ENCODE measurements at regions not wholly inside any gene's neighbourhood (a gene's known extent, or its start where the extent isn't known, plus 50 kb on each side); places are given as distances from the start of the nearest gene placed in this dataset.

DNA sequence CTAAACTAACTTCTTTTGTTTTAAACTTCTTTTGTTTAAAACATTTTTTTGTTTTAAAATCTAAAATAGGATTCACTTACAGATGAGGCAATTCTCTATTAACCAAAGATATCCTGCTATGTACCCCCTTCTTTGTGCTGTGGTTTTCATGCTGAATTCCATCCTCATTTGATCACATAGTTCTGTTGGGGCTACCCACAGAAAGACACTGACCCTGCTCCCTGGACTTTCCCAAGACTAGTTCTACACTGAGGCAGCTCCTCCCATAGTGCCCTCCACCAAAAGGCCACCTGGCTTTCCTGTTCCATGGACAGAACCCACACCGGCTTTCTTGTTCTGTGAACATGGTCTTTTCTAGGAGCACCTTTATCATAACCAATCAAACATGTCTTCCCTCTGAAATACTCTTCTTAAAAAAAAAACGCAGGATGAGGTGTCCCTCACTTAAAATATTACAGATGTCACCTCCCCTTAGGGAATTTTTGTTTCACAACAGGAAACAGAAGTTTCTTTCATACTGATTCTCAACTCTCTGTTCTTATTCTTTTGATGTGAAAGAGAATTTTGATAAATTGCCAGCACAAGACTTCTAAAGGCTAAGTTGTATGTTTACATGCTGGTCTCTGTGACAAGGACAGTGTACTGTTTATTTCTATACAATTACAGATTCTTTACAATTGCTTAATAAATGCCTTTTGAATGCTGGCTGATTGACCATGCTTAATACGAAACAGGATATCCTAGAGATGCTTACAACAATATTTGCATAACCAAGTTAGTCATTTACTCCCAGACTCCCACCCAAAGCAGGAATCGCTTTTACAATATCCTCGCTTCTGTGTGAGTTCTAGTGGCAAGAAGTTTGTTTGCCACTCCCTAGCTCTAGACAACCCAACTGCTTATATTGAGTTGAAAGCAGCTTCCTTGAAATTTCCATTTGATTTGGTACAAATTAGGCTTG is 300.4 kb downstream of the DTWD2 start:
- DNase-seq (ENCODE audit: low read depth in 3 of 3), result no peak

DNA sequence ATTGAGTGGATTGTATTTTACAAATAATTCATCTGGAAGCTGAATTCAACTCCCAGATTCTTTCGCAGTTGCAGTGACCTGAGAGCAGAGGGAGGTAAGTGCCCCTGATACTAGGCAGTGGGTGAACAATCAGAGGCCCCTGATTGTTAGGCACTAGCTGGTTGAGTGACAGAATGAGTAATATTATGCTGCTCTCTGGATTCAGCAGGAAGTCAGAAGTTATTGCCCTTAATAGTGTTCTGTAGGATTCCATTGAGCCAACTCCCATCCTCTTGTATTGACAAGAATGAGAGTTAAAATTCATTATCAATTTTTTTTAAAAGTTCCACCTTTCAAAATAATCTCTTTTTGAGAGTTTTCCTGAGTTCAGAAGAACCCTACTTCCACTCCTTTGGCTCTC is 301.2 kb downstream of the DTWD2 start:
- no peak for DNase-seq (ENCODE audit: low read depth in 3 of 3)

DNA sequence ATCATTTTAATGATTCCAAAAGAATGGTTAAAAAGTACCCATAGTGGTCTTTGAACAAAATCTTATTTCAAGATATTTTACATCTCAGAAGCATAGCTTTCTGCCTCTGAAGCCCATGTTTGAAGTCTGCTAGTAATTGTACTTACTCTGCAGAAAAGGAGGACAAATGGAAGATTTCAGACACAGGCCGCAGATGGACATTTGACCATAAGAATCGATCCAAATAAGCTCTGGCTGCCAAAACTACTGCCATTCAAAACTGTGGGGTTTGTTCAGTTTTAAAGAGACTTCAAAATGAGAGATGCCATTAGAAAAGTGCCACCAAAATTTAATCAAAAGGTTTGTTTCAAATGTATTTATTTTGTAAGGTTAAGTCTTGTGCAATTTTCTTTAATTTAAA is 306.7 kb downstream of the DTWD2 start:
- no peak for DNase-seq (ENCODE audit: low read depth in 3 of 3)

DNA sequence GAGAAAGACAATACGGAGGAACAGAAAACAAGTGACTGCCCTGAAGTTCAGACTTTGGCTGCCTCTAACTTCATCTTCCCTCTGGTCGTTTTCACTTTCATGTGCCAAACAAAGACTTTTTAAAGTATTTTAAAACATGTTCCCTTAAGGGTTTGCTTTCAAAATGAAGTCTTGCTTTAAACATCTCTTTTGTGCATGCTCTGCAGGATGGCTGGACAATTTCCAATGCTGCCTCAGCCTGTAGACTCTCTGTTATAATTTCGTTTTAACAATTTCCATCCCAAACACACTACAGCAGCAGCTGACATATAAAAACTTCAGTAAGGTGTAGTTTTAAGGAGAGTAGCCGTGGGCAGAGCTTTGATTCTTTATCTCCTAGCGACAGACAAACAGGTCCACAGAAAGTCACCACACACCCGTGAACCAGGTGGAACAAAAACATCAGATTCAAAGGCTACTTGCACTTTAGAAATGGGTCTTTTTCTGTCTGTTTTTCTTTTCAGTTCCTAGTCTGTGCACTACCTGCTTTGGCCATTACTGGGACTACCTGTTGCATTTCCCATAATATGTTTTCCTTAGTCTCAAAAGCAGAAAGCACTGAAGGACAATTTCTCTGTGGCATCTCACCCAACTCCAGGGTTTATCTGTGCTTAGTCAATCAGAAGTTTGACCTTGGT is 308.9 kb downstream of the DTWD2 start:
- no peak for DNase-seq (ENCODE audit: low read depth in 3 of 3)

DNA sequence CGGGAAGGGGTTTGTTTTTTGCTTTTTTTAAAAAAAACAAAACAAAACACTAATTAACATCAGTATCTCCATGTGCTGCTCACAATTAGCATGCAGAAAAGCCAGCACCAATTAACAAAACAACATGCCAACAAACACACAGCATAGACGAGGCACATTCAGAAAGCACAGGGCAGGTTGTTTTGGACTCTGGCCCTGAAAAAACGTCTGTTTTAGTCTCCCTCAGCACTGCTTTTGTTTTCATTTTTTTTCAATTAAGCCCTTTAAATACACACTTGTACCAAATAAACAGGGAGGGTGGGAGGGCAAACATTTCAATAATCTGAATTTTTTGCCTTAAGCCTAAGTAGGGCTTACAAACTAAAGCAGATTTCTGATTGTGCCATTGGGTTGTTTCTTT is 309.6 kb downstream of the DTWD2 start:
- no peak for DNase-seq (ENCODE audit: low read depth in 3 of 3)

DNA sequence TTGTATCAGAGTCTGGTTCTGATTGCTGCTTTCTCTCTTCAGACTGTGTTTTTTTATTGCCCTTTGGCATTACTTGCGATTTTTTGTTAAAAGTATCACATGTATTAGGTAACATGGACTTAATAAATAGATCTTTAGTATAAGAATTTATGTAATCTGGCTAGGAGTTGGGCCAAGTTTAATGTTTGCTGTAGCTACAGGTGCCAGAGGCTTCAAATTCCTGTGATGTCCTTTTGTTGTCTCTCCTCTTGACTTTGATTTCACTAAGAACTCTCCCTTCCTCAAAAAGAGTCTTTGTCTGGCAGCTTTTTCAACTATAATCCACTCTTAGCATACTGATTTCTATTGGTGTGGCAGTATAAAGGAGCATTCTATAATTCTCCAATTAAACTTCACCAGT is 313.1 kb downstream of the DTWD2 start:
- no peak for DNase-seq (ENCODE audit: low read depth in 3 of 3)

DNA sequence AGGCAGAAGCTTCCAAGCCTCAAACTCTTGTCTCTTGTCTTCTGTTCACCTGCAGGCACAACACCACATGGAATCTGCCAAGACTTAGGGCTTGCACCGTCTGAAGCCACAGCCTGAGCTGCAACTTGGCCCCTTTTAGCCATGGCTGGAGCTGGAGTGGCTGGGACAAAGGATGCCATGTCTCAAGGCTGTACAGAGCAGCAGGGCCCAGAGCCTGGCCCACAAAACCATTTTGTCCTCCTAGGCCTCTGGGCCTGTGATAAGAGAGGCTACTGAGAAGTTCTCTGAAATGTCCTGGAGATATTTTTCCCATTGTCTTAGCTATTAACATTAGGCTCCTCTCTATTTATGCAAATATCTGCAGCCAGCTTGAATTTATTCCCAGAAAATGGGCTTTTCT is 330.8 kb downstream of the DTWD2 start:
- no peak for DNase-seq (ENCODE audit: low read depth in 3 of 3)

DNA sequence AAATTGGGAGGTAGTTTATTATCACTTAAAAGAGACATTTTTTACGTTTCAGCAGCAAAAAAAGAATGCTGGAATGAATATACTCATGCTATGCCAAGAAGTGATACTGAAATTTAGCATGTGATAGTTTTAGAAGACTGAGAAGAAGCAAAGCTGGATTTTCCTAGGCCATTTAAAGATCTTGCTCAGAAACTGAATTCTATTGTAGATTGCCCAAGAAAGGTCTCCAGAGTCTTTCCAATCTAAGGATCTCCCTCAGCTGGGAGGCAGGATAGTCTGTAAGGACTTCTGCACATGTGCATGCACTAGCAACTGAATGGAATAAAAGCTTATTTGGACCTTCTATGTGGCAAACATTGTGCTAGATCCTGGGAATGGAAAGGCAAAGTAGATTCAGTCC is 334.5 kb downstream of the DTWD2 start:
- no peak for DNase-seq (ENCODE audit: low read depth in 3 of 3)

DNA sequence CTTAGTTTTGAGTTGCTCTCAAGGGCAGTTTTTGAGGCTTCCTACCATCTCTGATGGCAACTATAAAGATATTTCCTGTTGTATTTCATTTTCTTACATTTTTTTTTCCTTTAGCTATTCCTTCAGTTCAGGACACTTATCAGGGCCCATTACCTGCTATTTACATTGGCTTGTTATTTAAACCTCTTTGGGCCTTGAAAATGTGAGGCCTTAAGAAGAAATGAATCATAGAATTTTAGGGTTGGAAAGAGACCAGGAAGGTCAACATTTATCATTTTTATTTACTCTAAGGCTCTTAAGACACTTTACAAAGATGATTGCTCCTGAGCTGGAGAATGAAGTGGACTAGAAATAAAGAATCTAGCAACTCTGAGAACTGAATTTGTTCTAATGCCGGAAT is 335.2 kb downstream of the DTWD2 start:
- DNase-seq (ENCODE audit: low read depth in 3 of 3), result no peak

DNA sequence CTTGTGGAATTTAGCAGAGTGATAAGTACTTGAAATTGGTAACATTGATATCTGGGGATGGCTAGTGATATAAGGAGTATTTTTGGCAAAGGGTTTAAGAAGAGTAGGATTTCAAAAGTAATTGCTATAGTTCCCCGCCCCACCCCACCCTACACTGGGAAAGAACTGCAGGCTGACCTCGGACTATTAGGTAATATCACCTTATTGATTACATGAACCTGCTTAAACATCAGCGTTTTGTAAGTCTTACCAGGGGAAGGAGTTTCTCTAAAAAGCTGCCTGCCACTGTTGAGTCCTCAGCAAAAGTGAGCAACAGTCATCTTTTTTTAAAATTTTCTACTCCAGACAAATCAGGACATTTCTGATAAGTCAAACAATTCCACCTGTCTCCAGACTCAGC is 337.3 kb downstream of the DTWD2 start:
- no peak for DNase-seq (ENCODE audit: low read depth in 3 of 3)

DNA sequence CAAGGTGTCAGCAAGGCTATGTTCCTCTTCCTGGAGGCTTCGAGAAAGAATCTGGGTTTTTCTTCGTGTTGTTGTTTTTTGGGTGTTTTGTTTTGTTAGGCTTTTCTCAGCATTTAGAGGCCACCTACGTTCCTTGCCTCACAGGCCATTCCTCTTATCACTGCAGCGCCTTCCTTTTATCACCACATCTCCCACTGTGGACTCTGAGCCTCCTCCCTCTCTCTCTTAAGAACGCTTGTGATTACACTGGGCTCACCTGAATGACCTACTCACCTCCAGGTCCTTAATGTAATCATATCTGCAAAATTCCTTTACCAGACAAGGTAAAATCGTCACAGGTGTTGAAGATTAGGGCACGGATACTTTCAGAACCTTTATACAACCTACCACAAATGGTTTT is 340.8 kb downstream of the DTWD2 start:
- no peak for DNase-seq (ENCODE audit: low read depth in 3 of 3)

DNA sequence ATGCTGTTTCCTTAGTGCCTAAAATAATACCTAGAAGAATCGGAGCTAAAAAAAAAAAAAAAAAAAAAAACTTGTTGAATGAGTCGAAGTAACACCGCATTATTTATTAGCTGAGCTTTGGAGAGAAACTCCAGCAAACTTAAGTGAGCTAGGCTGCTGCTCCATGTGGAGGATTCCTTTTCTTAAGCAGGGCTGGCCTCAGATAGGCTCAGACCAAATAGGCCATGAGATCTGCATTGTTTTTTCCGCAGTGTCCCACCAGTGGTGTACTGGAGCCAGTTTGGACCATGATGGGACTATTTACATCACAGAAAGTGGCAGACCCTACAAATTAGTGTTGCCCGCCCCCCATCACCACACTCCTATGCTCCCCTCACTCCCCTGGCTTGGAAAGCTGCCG is 341.4 kb downstream of the DTWD2 start:
- no peak for DNase-seq (ENCODE audit: low read depth in 3 of 3)

DNA sequence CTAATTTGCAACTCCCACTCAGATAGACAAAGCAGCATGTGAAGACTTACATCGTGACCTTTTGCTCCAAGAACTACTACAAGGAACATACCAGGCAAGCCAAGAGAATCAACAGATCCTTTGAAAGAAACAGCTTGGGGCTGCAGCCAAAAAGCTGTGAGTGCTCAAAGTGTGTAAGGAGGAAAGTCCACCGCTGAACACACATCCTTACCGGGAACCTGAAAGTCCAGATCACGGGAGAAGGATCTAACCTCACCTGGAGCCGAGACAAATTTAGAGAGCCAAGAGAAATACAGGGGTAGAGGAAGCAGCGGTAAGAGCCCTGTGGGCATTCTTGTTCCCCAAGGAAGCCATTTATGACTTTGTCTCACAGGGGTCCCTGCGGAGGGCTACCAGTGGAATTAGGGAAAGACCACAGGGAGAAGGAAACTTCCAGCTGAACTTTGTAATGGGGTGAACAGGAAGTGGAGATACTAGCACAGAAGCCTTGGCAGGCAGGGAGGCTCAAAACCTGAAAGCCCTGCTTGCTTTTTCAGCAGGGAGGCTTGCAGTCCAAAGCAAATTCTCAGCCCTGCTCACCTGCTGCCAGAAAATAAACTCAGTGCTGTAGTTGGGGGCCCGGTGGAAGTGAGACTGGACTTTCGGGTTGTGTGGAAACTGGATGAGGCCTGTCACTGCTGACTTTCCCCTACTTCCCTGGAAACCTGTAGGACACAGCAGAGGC is 350.2 kb downstream of the DTWD2 start:
- no peak for DNase-seq (ENCODE audit: low read depth in 3 of 3)

DNA sequence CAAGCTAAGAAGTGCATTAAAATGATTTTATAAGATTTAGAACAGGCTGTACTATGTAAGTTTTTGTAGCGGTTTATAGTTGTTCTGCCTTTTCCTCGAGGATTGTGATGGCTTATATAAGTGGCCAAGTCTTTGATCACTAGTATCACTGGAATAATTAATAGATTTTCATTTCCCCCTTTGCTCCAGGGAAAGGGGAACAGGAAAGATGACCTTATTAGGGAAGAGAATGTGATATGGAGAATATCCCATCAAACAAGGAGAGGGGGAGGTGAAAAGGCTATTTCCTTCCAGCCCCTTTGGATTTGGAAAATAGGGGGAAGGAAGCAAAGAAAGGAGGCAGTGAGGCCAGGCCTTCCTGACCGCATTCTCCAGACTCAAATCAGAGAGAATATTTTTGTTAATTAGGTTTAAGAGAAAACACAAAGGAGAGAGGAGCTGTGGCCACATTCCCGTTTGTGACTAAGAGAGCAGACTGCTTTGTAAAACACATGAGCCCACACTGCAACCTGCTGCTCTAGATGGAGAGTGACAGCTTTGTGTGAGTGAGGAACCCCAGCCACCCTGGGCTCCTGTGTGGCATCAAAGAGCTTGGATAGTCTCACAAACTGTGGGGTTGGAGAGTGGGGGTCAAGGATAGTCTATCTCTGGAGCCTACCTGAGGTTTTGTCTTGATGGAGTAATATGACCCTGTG is 359.5 kb downstream of the DTWD2 start:
- DNase-seq (ENCODE audit: low read depth in 3 of 3), result no peak

DNA sequence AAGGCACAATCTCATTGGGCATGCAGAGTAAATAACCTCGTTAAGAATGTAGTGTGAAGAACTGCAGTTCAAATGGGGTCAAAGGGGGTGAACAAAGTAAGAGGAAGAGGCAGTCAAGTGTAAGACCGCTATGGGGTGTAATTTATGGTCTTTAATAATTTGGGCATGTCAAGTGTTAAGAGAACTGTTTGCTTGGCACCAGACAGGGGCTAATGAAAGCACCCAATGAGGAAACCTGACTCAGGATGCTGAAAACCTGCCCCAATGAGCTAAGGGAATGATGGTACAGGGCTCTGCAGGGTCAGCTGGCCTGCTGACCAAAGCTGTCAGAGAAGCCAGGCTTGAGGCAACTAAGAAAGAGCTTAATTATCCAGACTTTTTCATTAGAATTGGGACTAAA is 368.1 kb downstream of the DTWD2 start:
- no peak for DNase-seq (ENCODE audit: low read depth in 3 of 3)

DNA sequence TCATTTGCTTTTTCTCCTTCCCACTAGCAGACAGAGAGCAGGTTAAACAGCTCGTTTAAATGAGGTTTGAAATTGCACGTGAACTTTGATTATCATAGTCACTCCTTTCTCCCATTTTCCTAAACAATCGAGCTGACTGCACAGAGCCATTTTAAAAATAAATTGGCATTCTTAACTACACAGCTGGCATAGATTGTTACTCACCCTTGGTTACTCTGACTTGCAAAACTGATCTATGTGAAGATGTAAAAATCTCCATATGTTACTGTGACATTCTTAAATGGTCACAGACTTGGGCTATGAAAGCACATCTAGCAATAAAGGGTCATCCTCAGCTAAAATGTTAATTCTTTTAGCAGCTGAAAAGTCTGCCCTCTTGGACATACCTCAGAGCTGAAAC is 368.5 kb downstream of the DTWD2 start:
- no peak for DNase-seq (ENCODE audit: low read depth in 3 of 3)

DNA sequence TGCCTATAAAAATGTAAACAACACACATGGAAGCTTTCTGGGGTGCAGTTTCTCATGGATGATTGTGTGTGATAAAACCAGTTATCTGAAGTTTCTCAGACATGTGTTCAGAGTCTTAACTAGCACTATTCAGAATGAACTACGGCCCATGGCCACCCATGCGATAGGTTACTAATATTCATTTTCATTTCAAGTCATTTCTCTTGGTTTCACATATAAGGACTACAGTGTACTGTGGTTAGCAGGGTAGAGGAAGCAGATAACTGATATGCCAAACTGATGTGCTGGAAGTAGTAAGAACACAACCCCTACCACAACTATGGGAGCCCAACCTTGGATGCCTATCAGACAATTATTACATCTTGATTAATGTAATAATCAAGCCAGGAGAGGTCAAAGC is 372.1 kb downstream of the DTWD2 start:
- DNase-seq (ENCODE audit: low read depth in 3 of 3), result no peak

DNA sequence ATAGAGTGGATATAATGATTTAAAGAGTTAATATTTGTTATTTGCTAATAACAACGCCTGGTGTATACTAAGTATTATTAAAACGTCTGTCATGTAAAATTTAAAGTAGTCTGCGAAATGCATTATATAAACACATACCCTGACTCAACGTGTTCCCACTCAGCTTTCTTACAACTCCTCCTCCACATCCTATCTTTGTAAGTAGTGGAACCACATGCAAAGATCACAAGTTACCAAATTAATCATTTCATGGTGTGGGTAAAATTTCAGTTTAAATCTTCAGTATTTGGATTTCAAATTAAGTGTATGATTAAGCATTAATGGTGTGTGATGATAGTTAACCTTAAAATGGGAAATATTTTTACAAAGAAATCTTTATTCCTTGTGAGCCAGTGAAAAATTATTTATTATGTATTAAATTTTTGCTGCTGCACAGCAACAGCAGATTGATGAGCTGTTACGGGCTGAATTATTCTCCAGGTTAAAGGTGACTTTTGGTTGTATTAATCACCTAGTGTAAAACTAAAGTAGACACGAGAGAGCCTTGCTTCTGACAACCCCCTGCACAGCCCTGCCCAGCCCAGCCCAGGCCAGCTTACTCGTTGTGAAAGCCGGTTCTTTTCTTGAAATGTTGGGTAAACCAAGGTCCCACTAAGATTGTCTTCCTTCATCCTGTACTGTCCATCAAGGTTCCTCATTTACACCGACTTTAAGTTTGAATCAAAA is 373.5 kb downstream of the DTWD2 start:
- DNase-seq (ENCODE audit: low read depth in 3 of 3), result no peak

DNA sequence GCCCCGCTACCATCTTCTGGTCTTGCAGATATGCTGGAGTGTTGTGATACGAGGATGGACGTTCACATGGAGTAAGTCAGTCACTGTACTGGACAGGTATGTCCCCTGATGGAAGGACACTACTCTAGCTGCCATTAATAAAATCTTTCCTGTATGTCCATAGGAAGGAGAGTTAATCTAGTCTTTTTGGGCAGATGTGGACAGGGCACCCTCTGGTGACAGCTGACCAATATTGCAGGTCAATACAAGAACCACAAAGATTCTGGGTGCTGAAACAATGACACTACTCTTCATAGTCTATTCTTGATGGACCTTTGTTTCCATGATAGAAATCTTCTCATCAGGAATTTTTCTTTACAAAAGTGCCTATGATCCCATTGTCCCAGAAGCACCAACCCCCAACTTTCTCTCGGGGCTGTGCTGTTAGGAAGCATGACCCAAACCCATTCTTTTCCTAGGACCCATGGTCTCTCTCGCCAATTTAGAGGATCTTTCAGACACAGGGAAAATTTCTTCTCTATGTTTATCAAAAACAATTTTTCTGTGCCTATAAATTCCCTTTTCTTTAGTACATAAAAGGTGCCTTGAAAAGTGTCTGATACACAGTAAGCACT is 376.9 kb downstream of the DTWD2 start:
- no peak for DNase-seq (ENCODE audit: low read depth in 3 of 3)

DNA sequence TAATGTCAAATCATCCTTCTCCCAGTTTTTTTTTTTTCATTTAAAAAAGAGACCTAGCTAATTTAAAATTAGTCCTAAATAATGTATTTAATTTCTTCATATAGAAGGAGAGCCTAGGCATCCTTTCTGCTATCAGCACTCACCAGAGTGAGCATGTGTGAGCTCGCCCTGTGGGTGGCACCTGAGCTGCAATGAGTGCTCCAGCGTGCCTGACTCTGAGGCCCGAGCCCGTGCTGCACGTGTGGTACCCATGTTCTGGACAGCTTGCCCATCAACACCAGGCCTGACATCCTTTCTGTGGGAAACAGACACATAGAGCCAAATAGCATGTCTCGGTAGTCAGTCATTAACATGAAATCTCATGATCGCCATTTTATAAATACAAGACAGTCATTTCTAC is 381.4 kb downstream of the DTWD2 start:
- no peak for DNase-seq (ENCODE audit: low read depth in 3 of 3)

DNA sequence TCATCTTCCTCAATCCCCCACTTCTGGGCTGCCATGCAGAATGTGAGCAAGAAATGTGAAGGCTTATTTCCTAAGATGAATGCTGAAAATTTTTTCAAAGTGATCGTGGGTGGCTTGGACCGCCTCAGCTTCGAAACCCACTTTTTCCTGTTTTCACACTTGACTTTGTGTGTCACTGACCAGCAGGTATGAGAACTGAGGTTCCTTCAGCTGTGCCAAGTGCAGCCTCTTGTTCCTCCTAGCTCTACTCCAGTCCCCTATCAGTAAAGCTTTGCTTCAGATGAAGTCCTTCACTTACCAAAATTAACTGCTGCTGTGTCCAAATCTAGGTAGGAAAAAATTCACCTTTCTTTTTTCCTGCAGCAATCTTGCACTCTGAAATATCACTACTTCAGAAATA is 382.6 kb downstream of the DTWD2 start:
- no peak for DNase-seq (ENCODE audit: low read depth in 3 of 3)

All from stimulated activated CD4-positive, alpha-beta T cell treated with anti-CD3 and anti-CD28 coated beads, TNF-alpha, amount 100 ng/mL, for 48 hours (primary cell).